ENCODE measurements at regions not wholly inside any gene's neighbourhood (a gene's known extent, or its start where the extent isn't known, plus 50 kb on each side); places are given as distances from the start of the nearest gene placed in this dataset.
A peak's percentile ranks its signal among the peaks of the same experiment; 100 is the strongest.

GRCh38 chr2:235229236-235229635 lies 264.6 kb upstream of the AGAP1 start:
- no peak for TF ChIP-seq KLF1 (tag by site-specific recombination; IDR thresholded peaks at IDR 0.05)
- no peak for TF ChIP-seq ZNF704 (tag by site-specific recombination; IDR thresholded peaks at IDR 0.05)
- no peak for TF ChIP-seq EGR2 (tag by site-specific recombination; IDR thresholded peaks at IDR 0.05; ENCODE audit: low read depth)
- no peak for TF ChIP-seq ZNF521 (tag by site-specific recombination; IDR thresholded peaks at IDR 0.05)
- TF ChIP-seq ZNF560 (tag by site-specific recombination; IDR thresholded peaks at IDR 0.05; ENCODE audit: borderline replicate concordance), result no peak
- TF ChIP-seq ZXDB (tag by site-specific recombination; IDR thresholded peaks at IDR 0.05), result no peak
- no peak for TF ChIP-seq ZNF518A (tag by site-specific recombination; conservative IDR thresholded peaks at IDR 0.05; ENCODE audit: low read depth)
- no peak for TF ChIP-seq ZNF692 (tag by site-specific recombination; IDR thresholded peaks at IDR 0.05)
- TF ChIP-seq ZNF248 (tag by site-specific recombination; IDR thresholded peaks at IDR 0.05), result no peak
- Histone ChIP-seq H3K4me1 (ENCODE audit: control insufficient read depth, insufficient read depth, low read length) (peaks cover 7% of the 10 kb centered on the region; the same call in 1 of the 2 replicates), H3K36me3 (ENCODE audit: control insufficient read depth in 2 of 2, insufficient read depth in 1 of 2, low read length in 2 of 2) (no peaks in the 10 kb centered on the region), H3K27ac (ENCODE audit: extremely low read depth, low read depth, low read length) (no peak overlapping the region), H3K9me3 (ENCODE audit: control insufficient read depth, insufficient read depth, low read depth, low read length) (no peaks in the 10 kb centered on the region), H3K4me3 (ENCODE audit: low read depth, low read length) (no peak overlapping the region)
- POLR2A ChIA-PET, result no interaction called here
- CTCF ChIA-PET, result interaction anchor here (0.6 kb wide), 1 partner anchor 57 kb away, joined by 3 read pairs; no protein-coding TSS in a partner anchor

- H3K4me1 ChIP-seq (ENCODE audit: control insufficient read depth, insufficient read depth, low read length), result peaks cover 7% of the 10 kb centered on the region; the same call in 1 of the 2 replicates
- no peaks in the 10 kb centered on the region for H3K36me3 ChIP-seq (ENCODE audit: control insufficient read depth in 2 of 2, insufficient read depth in 1 of 2, low read length in 2 of 2)
- H3K9me3 ChIP-seq (ENCODE audit: control insufficient read depth, insufficient read depth, low read depth, low read length), result no peaks in the 10 kb centered on the region
- ChIA-PET POLR2A (no interaction called here), CTCF (interaction anchor here (0.6 to 1.5 kb wide), 2 partner anchors 29 to 722 kb away, joined by 3 read pairs; no protein-coding TSS in a partner anchor)
- no peak overlapping the region for H3K27ac ChIP-seq (ENCODE audit: extremely low read depth, low read depth, low read length)
- H3K4me3 ChIP-seq (ENCODE audit: low read depth, low read length), result no peak overlapping the region
- TF ChIP-seq KLF17 (tag by site-specific recombination; IDR thresholded peaks at IDR 0.05) (no peak), ZNF248 (tag by site-specific recombination; IDR thresholded peaks at IDR 0.05) (no peak), ZNF664 (tag by site-specific recombination; IDR thresholded peaks at IDR 0.05) (0 out of 2 replicates have a peak, but pooled peaks have one; percentile 35), ZNF776 (tag by site-specific recombination; IDR thresholded peaks at IDR 0.05; ENCODE audit: borderline replicate concordance) (no peak), ZEB2 (tag by site-specific recombination; IDR thresholded peaks at IDR 0.05) (peak; percentile 30), ZNF785 (tag by site-specific recombination; IDR thresholded peaks at IDR 0.05) (no peak), ZBTB26 (tag by site-specific recombination; optimal IDR thresholded peaks at IDR 0.05) (no peak), SP7 (tag by site-specific recombination; IDR thresholded peaks at IDR 0.05) (peak; percentile 91), ZFHX2 (tag by site-specific recombination; conservative IDR thresholded peaks at IDR 0.05) (no peak), TCF7L2 (IDR thresholded peaks at IDR 0.05; ENCODE audit: borderline replicate concordance, low read depth, low read length) (peak; percentile 25; the same call in 1 of the 2 replicates), PRDM6 (tag by site-specific recombination; IDR thresholded peaks at IDR 0.05) (peak; percentile 73), EGR2 (tag by site-specific recombination; IDR thresholded peaks at IDR 0.05; ENCODE audit: low read depth) (no peak), ZNF274 (IDR thresholded peaks at IDR 0.05; ENCODE audit: low read length) (no peak), ZNF274 (tag by site-specific recombination; IDR thresholded peaks at IDR 0.05; ENCODE audit: borderline replicate concordance) (no peak), ZNF843 (tag by site-specific recombination; IDR thresholded peaks at IDR 0.05) (0 out of 2 replicates have a peak, but pooled peaks have one; percentile 26)
Observed at GRCh38 chr2:235230821-235231601, 262.8 kb upstream of the AGAP1 start.

Measured in HEK293 (cell line).